ENCODE measurements at regions not wholly inside any gene's neighbourhood (a gene's known extent, or its start where the extent isn't known, plus 50 kb on each side); places are given as distances from the start of the nearest gene placed in this dataset.

GRCh38 chr11:22491555-22492225 is 133.9 kb downstream of the FANCF start:
- no peak for DNase-seq (ENCODE audit: low read depth, low spot score)

- no peak for DNase-seq (ENCODE audit: low read depth, low spot score)
Measured at GRCh38 chr11:22479971-22480720, 142.0 kb downstream of the SLC17A6 start.

DNA sequence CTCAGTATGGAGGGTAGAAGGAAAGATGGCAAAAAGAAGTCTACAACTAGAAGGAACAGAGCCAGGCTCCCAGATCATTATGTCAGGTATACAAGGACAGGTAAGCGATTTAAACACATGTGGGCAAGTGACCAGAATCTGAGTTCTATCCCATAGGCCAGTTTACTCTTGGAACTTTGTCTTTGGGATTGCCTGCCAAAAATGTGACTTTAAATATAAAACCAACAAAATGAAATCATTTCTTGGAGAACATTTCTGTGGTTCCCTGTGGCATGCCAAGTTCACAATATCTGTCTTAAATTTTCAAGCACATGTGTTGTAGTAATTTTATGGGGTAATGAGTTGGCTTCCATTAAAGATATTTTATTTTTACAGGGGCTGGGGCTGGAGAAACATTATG is 141.0 kb downstream of the SLC17A6 start:
- no peak for DNase-seq (ENCODE audit: low read depth, low spot score)

DNA sequence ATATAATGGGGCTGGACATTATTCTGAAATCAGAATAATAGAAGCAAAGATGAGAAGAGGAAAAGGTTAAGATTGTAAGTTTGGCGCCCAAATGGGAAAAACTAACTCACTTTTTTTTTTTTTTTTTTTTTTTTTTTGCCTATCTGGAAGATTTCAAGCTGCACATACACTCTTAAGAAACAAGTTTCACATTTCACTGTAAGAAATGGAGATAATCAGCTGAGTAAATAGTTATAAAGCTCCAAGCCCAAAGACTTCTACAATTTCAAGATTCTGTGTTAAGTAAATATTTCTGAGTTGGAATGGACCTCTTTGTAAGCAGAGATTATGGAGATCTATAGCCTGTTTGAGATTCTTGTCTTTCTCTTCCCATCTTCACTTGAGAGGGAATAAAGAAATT is 140.0 kb downstream of the SLC17A6 start:
- no peak for DNase-seq (ENCODE audit: low read depth, low spot score)

- no peak for DNase-seq (ENCODE audit: low read depth, low spot score)
Measured at GRCh38 chr11:22477312-22477711, 139.1 kb downstream of the SLC17A6 start.

GRCh38 chr11:22476589-22476988 is 138.4 kb downstream of the SLC17A6 start:
- no peak for DNase-seq (ENCODE audit: low read depth, low spot score)

- no peak for DNase-seq (ENCODE audit: low read depth, low spot score)
Measured at GRCh38 chr11:22474616-22475015, 136.4 kb downstream of the SLC17A6 start.

DNA sequence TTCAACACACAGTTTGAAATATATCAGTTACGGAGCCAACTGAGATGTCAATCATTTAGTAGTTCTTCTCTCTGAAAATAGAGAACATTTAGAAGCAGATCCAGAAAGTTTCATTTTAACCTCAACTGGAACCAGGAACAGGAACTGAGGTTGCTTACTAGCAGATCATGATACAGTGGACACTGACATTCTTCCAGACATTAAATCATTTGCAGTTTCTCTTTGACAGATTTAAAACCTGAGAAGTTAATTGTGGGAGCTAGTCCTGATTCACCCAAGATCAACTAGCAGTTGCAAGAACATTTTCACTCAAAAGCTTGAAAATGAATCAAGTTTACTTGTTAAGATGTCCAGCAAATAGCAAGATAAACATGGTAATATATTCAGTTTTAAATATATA is 135.4 kb downstream of the SLC17A6 start:
- no peak for DNase-seq (ENCODE audit: low read depth, low spot score)

GRCh38 chr11:22472306-22472705 is 134.1 kb downstream of the SLC17A6 start:
- no peak for DNase-seq (ENCODE audit: low read depth, low spot score)

GRCh38 chr11:22471385-22471784 is 133.2 kb downstream of the SLC17A6 start:
- DNase-seq (ENCODE audit: low read depth, low spot score) = no peak

DNA sequence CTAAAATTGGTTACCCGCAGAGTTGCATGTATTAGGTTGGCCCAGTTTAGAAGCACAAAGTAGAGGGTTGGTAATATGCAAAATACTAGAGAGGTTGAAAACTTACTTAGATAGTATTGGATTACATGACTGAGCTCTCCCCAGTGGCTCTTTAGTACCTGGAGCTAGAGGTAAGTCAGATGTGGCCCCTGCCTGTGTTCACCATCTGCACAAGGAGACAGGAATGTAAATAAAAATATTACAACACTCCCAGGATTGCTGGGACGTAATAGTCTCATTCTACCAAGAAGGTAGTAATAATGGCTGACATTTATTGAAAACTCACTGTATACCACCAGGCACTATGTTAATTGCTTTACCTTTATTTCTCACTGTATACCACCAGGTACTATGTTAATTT is 129.6 kb downstream of the SLC17A6 start:
- no peak for DNase-seq (ENCODE audit: low read depth, low spot score)

- DNase-seq (ENCODE audit: low read depth, low spot score) = no peak
Measured at GRCh38 chr11:22467248-22467647, 129.1 kb downstream of the SLC17A6 start.

GRCh38 chr11:22466809-22467208 is 128.6 kb downstream of the SLC17A6 start:
- peak; percentile 51 for DNase-seq (ENCODE audit: low read depth, low spot score)

DNA sequence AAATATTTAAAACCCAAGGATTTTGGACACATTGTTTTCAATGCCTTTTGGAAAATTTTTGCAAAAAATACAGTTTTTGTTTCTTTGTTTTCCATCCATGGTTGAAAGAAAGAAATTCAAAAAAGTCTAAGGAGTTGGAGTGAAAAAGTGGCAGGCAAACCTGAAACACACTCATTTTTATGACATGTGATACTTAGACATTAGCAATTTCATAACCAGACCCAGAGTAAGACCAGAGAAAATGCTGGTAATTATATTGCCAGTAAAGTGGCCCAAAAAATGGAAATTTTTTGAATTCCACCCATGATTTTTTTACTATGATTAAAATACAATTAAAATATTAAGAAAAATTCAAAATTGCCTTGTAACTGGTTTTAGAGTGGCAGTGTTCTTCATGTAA is 128.2 kb downstream of the SLC17A6 start:
- DNase-seq (ENCODE audit: low read depth, low spot score) = no peak

DNA sequence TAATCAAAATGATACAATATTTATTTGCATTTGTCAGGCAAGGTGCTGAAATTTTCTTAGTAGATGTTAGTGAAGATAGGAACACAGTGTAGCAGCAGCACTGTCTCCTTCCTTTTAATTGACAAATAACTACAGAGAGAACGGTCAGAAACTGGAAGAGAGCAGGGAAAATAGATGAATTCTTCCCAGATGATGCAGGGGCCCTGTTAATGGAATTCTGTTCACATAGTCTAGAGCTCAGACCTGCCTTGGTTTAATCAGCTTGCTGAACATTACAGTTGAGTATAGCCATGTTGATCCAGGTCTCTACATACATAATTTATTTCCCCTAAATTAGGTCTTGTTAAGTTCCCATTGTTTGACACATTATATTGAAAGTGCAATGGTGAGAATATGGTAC is 127.4 kb downstream of the SLC17A6 start:
- DNase-seq (ENCODE audit: low read depth, low spot score) = no peak

GRCh38 chr11:22461626-22462025 is 123.4 kb downstream of the SLC17A6 start:
- no peak for DNase-seq (ENCODE audit: low read depth, low spot score)

DNA sequence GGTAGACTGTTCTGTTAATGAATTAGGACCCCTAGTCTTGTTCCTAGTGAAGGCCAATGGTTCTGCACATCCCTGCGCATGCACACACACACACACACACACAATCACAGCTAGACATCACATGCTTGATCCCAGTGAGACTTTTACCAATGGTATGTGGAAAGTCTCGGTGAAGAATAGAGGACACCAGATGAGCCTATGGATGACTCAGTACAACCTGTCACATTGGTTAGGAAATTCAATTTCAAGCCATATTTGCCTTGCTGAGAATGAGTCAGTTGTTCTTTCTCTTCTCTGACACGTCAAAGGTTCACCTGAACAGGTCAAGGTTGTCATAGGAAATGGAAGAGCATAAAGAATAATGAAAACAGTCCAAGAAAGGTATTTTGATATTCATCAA is 122.0 kb downstream of the SLC17A6 start:
- DNase-seq (ENCODE audit: low read depth, low spot score) = no peak

DNA sequence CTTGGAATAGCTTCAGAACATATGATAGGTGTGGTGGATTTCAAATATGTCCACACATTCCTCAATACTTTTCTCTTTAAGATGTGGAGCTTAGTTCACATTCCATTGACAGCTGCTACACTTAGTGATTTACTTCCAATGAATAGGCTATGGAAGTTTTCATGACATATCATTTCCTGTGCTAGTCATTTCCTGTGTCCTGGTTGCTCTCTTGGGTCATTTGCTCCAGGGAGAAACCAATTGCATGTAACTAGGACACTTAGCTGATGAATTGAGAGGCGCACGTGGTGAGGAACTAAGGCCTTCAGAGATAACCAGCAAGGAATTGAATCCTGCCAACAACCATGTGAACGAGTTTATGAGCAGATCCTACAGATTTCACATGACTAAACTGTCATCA is 120.9 kb downstream of the SLC17A6 start:
- no peak for DNase-seq (ENCODE audit: low read depth, low spot score)

GRCh38 chr11:22458161-22458560 is 120.0 kb downstream of the SLC17A6 start:
- no peak for DNase-seq (ENCODE audit: low read depth, low spot score)

- peak; percentile 18 for DNase-seq (ENCODE audit: low read depth, low spot score)
Measured at GRCh38 chr11:22456993-22457762, 119.0 kb downstream of the SLC17A6 start.

DNA sequence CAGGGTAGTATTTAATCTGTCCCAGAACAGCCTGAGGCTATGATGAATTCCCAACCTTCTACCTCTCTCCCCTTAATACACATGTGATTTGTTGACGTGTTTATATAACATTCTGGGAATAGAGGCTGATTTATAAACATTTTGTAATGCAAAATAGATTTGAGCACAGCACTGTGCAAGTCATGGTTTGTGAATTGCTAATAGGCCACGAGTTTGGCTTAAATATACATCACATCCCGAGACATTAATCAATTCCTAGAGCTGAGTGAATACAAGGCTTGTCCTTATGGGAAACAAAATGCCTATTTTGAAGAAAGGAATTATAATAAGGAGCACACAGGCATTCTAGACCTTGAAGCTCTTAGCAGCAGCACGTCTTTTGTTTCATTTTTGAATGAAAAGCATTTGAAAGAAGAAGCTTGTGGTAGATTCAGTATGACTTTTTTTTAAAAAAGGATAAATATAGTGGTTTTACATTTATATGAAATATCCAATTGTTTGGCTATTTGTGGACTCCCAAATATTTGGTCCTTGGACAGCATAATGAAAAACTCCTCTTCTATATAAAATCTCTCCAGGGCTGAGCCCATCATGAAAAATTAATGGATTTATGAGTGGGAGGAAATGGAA is 116.4 kb downstream of the SLC17A6 start:
- DNase-seq (ENCODE audit: low read depth, low spot score) = no peak

GRCh38 chr11:22449441-22449840 is 111.3 kb downstream of the SLC17A6 start:
- DNase-seq (ENCODE audit: low read depth, low spot score) = no peak

All from ELF-1 (cell line).